A673 (cell line): ENCODE measurements at regions not wholly inside any gene's neighbourhood (a gene's known extent, or its start where the extent isn't known, plus 50 kb on each side); places are given as distances from the start of the nearest gene placed in this dataset.

Experiments used
- BruUV-seq: library from RNA; stranded (reverse); fragments of 400-500 nt; replicated peaks from 2 replicates; lab custom pipeline; 2021; lab: Mats Ljungman, UMichigan
- CTCF ChIA-PET: fragments of 300-600 bp; sonication (Branson Sonifier 250); formaldehyde crosslinking; loops from one replicate; lab custom pipeline; 2022; ENCODE audit warnings: antibody characterized with exemption; lab: Charles Lee
- POLR2A ChIA-PET: fragments of 300-600 bp; sonication (Branson Sonifier 250); formaldehyde crosslinking; loops from one replicate; lab custom pipeline; 2022; ENCODE audit warnings: antibody characterized with exemption; ENCODE audit not compliant: low non-redundant PET; lab: Charles Lee
- DNase-seq: peaks from one replicate; pipeline ENCODE4 v3.0.0-alpha.2; 2015; ENCODE audit warnings: low spot score
- H3K27ac ChIP-seq: fragments of 200-600 bp; sonication (generic); 2 replicates; pipeline ENCODE4 v1.5.1; 2016; ENCODE audit warnings: mixed run types, low read depth, mild to moderate bottlenecking, mixed read lengths, antibody characterized with exemption, low read length; ENCODE audit not compliant: poor library complexity, severe bottlenecking
- H3K27me3 ChIP-seq: fragments of 200-600 bp; sonication (generic); replicated peaks from 2 replicates; pipeline ENCODE4 v1.6.1; 2017; ENCODE audit warnings: mixed run types, low read depth, mild to moderate bottlenecking, mixed read lengths, antibody characterized with exemption, low read length; ENCODE audit not compliant: insufficient read depth, poor library complexity
- H3K36me3 ChIP-seq: fragments of 200-600 bp; sonication (generic); 2 replicates; pipeline ENCODE4 v1.6.1; 2016; ENCODE audit warnings: mixed run types, mild to moderate bottlenecking, mixed read lengths, antibody characterized with exemption, low read length; ENCODE audit not compliant: insufficient read depth, poor library complexity, severe bottlenecking
- H3K4me1 ChIP-seq: fragments of 200-600 bp; sonication (generic); 2 replicates; pipeline ENCODE4 v1.6.1; 2017; ENCODE audit warnings: mixed run types, mild to moderate bottlenecking, mixed read lengths, antibody characterized with exemption, low read length; ENCODE audit not compliant: insufficient read depth, poor library complexity, severe bottlenecking
- H3K4me3 ChIP-seq: fragments of 200-600 bp; sonication (generic); 2 replicates; pipeline ENCODE4 v1.5.1; 2016; ENCODE audit warnings: low read depth, mixed run types, mild to moderate bottlenecking, mixed read lengths, low read length; ENCODE audit not compliant: poor library complexity, severe bottlenecking
- H3K9me3 ChIP-seq: fragments of 200-600 bp; sonication (generic); 2 replicates; pipeline ENCODE4 v1.6.1; 2016; ENCODE audit warnings: mixed run types, low read depth, mild to moderate bottlenecking, mixed read lengths, antibody characterized with exemption, low read length; ENCODE audit not compliant: poor library complexity, severe bottlenecking
- CTCF ChIP-seq: fragments of 300-800, 200-600 bp; sonication (generic); conservative IDR thresholded peaks from 2 replicates; pipeline ENCODE4 v1.5.1; 2017; ENCODE audit warnings: low read depth, mild to moderate bottlenecking, antibody characterized with exemption, low read length, moderate library complexity, mixed read lengths
- EZH2 ChIP-seq: fragments of 200-600 bp; sonication (generic); IDR thresholded peaks from 2 replicates; pipeline ENCODE4 v1.6.1; 2017; ENCODE audit warnings: borderline replicate concordance, low read depth, mild to moderate bottlenecking, mixed read lengths, antibody characterized with exemption, low read length; ENCODE audit not compliant: poor library complexity, severe bottlenecking
- intact Hi-C: fragments of 100-400 bp; cut with micrococcal nuclease; formaldehyde crosslinking; loops from one replicate; pipeline ENCODE4 v1.10.0; 2022; ENCODE audit not compliant: unreplicated experiment

GRCh38 chr7:52615021-52615695 is 420.3 kb upstream of the POM121L12 start:
- POLR2A ChIA-PET, result no interaction called here
- TF ChIP-seq CTCF, result no peak
- TF ChIP-seq EZH2, result no peak
- no peak overlapping the region for H3K4me3 ChIP-seq
- H3K9me3 ChIP-seq, result peaks cover 36% of the 10 kb centered on the region
- CTCF ChIA-PET, result no interaction called here
- BruUV-seq, result no TSS peak
- no peak overlapping the region for H3K27ac ChIP-seq
- no peaks in the 10 kb centered on the region for H3K27me3 ChIP-seq
- no peak for DNase-seq
- intact Hi-C loops, result no loop called here
- no peaks in the 10 kb centered on the region for H3K4me1 ChIP-seq
- H3K36me3 ChIP-seq, result no peaks in the 10 kb centered on the region

- no peak for DNase-seq
- Histone ChIP-seq H3K27ac (no peak overlapping the region), H3K27me3 (no peaks in the 10 kb centered on the region), H3K4me3 (no peak overlapping the region), H3K4me1 (no peaks in the 10 kb centered on the region), H3K36me3 (no peaks in the 10 kb centered on the region), H3K9me3 (peaks cover 44% of the 10 kb centered on the region)
- TF ChIP-seq EZH2 (no peak), CTCF (no peak)
- CTCF ChIA-PET, result no interaction called here
- intact Hi-C loops, result no loop called here
- POLR2A ChIA-PET, result no interaction called here
- no TSS peak for BruUV-seq
Observed at GRCh38 chr7:52609511-52609910, 425.9 kb upstream of the POM121L12 start.

- DNase-seq, result no peak
- intact Hi-C loops, result no loop called here
- POLR2A ChIA-PET, result no interaction called here
- no TSS peak for BruUV-seq
- Histone ChIP-seq H3K27me3 (no peaks in the 10 kb centered on the region), H3K27ac (no peak overlapping the region), H3K4me3 (no peak overlapping the region), H3K4me1 (no peaks in the 10 kb centered on the region), H3K9me3 (peaks cover 46% of the 10 kb centered on the region), H3K36me3 (no peaks in the 10 kb centered on the region)
- CTCF ChIA-PET, result no interaction called here
- no peak for TF ChIP-seq EZH2
- no peak for TF ChIP-seq CTCF
Observed at GRCh38 chr7:52592698-52593097, 442.7 kb upstream of the POM121L12 start.
